GM19455 (cell line): ENCODE measurements at regions not wholly inside any gene's neighbourhood (a gene's known extent, or its start where the extent isn't known, plus 50 kb on each side); places are given as distances from the start of the nearest gene placed in this dataset.
"Not testable (repeated sequence)": the region's sequence is repeated elsewhere in the genome, so short reads cannot be mapped to it uniquely, and the experiment has no call there.

Experiments used
- ATAC-seq: cut with Tn5 transposase; IDR thresholded peaks from one replicate; pipeline ENCODE4 v1.9.1; 2021; ENCODE audit not compliant: unreplicated experiment

DNA sequence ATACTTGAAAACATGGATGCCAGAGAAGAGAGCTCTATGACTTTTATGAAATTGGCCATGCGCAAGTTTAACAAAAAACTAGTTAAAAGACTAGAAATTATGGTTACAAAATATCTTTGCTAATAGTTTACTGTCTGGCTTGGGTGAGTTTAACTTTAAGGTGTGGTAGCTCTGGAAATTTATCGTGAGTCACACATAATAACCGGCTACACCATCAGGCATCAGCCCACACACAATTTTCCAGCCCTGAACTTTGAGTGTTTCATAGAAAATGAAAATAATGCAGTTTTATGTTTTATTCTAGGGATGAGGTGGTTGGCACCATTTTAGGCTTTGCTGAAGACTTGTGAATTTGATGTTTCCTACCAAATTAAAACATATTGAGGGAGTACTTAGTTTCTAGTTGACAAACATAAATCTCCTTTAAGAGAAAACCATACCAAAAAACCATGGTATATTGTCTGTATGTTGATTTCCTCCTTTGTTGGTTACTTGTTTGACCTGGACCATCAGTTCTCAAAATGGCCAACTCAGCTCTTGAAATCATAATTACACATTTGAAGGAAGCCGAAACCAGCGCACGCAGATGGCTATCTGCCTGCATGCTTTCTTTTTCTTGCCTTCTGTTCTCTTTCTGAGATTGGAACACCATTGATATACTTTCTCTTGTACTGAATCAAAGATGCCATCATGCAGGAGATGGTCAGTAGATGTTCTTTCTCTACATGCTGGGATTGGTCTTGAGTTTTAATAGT lies 125.1 kb downstream of the AKAP11 start:
- no peak for ATAC-seq

- no peak for ATAC-seq
These were observed 126.6 kb downstream of the AKAP11 start for GRCh38 chr13:42398533-42398932.

DNA sequence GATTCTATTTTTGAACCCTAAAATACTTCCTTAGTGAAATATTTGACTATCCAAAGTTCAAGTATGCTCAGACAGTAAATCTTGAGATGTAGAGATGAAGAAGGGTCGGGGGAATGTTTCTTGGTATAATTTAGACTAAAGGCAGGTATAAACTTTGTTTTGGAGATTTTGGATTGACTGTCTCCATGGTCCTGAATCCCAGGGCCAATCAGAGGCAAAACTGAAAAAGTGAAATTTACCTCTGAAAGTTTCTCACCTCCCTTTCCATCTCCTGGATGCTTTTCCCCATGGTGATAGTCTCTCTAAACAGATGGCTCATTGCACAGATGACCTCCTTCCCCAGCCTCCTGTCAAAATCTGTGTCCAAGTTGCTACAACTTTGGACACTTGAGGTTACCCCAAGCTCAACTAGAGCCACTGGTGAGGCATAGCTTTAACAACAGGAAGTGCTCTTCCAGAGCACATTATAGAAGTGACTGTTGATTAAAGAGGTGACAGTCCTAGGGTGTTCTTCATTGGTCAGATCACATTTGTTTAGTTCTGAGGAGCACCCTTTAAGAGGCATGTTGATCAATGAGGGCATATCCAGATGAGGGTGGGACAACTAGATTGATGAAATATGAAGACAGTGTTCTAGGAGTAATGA lies 128.4 kb downstream of the AKAP11 start:
- no peak for ATAC-seq

DNA sequence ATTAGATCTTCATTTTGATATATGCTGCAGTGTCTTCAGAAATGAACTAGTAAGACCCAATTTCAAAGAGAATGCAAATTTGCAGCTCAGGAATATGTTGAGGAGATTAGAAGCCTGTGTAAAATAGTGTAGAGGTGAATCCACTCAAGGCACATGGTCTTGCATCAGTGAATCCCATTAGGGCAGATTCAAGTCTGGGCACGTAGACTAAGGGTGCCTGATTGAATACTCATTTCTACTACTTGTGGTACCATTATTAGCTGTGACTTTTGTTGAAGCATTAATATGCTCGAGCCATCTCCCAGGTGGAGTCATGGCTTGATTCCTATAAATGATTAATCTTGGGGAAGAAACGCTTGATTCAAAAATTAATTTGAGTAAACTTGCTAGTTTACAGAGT lies 129.4 kb downstream of the AKAP11 start:
- no peak for ATAC-seq

DNA sequence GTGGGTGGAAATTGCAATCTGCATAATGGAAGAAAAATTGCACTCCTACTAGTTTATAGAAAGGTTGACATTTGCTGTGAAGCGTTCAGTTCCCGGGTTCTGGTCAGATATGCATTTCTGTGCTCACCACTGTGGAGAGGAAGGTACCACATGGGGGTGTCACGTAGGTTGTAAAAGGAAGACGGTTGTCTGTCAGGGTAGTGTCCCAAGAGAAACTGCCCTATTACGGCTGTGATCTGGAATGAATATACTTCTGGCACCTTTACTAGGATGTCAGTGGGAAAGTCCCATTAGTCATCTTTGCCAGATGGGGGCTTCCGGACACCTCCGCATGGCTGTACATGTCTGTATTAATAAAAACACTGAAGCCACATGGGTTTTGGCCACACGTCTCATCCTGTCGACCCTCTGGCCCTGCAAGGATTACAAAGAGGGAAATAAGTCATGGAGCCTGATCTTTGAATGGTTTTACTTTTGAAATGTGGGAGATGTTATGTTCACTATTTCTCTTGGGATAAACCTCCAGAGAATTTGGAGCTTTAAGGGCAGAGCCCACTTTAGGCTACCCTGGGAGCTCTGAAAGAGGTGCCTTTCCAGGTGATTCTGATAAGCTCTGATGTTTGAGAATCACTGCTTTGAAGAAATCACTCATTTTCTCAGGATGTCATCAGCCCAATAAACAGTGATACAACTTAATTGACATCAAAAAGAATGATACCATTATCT lies 133.9 kb downstream of the AKAP11 start:
- ATAC-seq = peak; percentile 66

DNA sequence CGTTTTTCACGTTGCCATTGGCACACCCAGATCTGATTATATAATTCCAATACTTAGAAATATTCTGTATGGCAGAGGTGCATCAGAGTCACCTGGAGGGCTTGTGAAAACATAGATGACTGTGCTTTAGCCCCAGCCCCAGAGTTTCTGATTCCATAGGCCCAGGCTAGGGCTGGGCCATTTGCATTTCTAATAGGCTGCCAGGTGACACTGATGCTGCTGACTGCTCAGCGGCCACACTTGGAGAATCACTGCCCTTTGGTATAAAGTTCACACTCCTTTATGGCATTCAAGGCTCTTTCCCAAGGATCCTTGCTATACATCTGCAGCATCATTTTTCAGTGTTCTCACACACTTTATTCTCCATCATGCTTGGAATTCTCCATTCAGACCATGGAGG lies 137.1 kb downstream of the AKAP11 start:
- no peak for ATAC-seq

- ATAC-seq = no peak
These were observed 137.6 kb downstream of the AKAP11 start for GRCh38 chr13:42409551-42409950.

- peak; percentile 59 for ATAC-seq
These were observed 141.0 kb downstream of the AKAP11 start for GRCh38 chr13:42412812-42413483.

- no peak for ATAC-seq
These were observed 141.5 kb downstream of the AKAP11 start for GRCh38 chr13:42413484-42413815.

- no peak for ATAC-seq
These were observed 145.7 kb downstream of the AKAP11 start for GRCh38 chr13:42417626-42418025.

DNA sequence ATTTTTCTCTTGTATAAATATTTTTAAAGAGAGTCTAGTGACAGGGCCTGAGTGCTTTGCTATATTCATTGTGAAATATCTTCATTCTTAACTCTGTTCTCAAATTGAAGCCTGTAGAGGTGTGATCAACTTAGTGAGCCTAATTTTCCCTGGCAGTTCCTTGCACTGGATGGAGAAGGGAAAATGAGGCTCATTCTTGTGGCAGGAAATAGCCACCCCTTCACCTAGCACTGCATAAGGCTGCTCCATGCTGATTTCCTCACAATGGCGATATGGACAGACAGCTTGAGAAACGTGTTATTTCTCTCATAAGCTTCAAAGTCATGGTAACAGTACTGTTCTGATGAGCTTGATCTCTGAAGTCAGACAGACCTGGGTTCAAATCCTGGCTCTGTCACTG lies 146.2 kb downstream of the AKAP11 start:
- ATAC-seq = no peak

DNA sequence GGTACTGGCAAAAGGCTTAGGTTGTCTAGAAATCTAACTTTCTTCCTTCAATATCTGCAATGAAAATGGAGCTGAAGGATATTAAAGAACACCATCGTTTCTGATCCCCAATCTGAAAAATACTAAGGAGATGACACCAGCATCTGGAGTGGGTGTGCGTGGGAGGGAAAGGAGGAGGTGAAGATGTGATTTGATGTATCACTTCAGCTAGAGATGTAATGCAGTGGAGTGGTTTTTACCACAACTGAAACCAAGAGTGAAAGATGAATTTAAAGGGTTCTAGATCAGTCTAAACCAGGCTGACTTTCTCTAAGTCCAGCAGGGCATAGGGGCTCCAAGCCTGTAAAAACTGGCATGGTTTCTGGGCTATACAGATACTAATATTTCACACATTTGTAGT lies 148.4 kb downstream of the AKAP11 start:
- ATAC-seq = peak; percentile 78

- ATAC-seq = no peak
These were observed 150.7 kb downstream of the AKAP11 start for GRCh38 chr13:42422681-42423080.

- no peak for ATAC-seq
These were observed 149.8 kb upstream of the TNFSF11 start for GRCh38 chr13:42424182-42424581.

- ATAC-seq = no peak
These were observed 128.6 kb upstream of the TNFSF11 start for GRCh38 chr13:42445354-42445753.

GRCh38 chr13:42446597-42446996 lies 127.4 kb upstream of the TNFSF11 start:
- not testable (repeated sequence) for ATAC-seq

- no peak for ATAC-seq
These were observed 120.8 kb upstream of the TNFSF11 start for GRCh38 chr13:42453091-42453645.

DNA sequence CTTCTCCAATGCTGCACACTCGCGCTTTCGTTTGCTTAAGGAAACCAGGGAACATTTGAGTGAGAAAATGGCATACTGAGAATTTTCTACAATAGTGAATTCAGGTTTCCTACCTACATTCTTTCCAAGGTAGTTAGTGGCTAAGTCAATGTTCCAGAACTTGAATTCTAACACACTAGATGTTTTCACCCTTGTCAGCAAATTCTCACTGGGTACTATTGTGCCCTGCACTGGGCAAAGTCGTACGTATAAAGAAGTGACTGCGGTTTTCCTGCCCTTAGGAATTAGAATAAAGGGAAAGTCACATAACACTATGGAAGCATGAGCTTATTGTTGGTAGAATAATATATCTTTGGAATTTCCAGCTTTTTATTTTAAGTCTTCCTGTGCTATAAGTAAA lies 119.2 kb upstream of the TNFSF11 start:
- no peak for ATAC-seq

GRCh38 chr13:42458193-42458592 lies 115.8 kb upstream of the TNFSF11 start:
- ATAC-seq = no peak

- no peak for ATAC-seq
These were observed 107.8 kb upstream of the TNFSF11 start for GRCh38 chr13:42466123-42466522.

DNA sequence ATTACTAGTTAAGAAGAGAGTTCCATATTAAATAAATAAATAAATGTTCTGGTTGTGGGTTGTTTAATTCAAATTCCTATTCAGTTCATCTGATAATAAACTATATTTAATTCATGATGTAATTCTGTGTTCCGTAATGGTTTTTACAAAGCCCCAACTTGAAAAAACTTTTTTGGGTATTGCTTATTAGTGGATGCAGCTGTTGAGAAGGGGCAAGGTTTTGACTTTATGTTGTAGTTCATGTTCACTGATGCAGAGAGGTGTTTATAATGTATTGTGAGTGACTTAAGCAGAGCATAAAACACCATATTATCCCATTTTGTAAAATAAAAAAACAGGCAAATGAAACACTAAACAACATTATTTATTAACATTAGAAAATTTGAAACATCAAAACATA lies 107.3 kb upstream of the TNFSF11 start:
- no peak for ATAC-seq
